ENCODE measurements at regions not wholly inside any gene's neighbourhood (a gene's known extent, or its start where the extent isn't known, plus 50 kb on each side); places are given as distances from the start of the nearest gene placed in this dataset.

GRCh38 chr11:38990139-38990538, 2392.1 kb upstream of the RAG2 start:
- TF ChIP-seq CTCF (IDR thresholded peaks at IDR 0.05) (no peak), ZNF423 (CRISPR knock-in tag; IDR thresholded peaks at IDR 0.05) (no peak)
- TF ChIP-seq, protein P1, sequence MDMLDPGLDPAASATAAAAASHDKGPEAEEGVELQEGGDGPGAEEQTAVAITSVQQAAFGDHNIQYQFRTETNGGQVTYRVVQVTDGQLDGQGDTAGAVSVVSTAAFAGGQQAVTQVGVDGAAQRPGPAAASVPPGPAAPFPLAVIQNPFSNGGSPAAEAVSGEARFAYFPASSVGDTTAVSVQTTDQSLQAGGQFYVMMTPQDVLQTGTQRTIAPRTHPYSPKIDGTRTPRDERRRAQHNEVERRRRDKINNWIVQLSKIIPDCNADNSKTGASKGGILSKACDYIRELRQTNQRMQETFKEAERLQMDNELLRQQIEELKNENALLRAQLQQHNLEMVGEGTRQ (CRISPR knock-in tag; IDR thresholded peaks at IDR 0.05), result no peak

Data from WTC11 (cell line).